Duodenal mucosa (tissue), 2 donors: ENCODE measurements at regions not wholly inside any gene's neighbourhood (a gene's known extent, or its start where the extent isn't known, plus 50 kb on each side); places are given as distances from the start of the nearest gene placed in this dataset.

Source experiments
- H3K27ac ChIP-seq: one replicate; pipeline ENCODE4 v1.7.0; 2013; ENCODE audit warnings: low read depth, low read length
- H3K27me3 ChIP-seq, 2 donors: one replicate each; pipeline ENCODE4 v1.7.0; 2013; ENCODE audit warnings: low read length in 2 of 2, control low read depth in 1 of 2; ENCODE audit not compliant: insufficient read depth in 2 of 2, control insufficient read depth in 1 of 2
- H3K36me3 ChIP-seq, 2 donors: one replicate each; pipeline ENCODE4 v1.7.0; 2013; ENCODE audit warnings: low read length in 2 of 2, control low read depth in 1 of 2; ENCODE audit not compliant: insufficient read depth in 2 of 2, control insufficient read depth in 1 of 2
- H3K4me1 ChIP-seq, 2 donors: one replicate each; pipeline ENCODE4 v1.7.0; 2013; ENCODE audit warnings: low read length in 2 of 2, control low read depth in 1 of 2; ENCODE audit not compliant: insufficient read depth in 2 of 2, control insufficient read depth in 1 of 2
- H3K4me3 ChIP-seq, 2 donors: one replicate each; pipeline ENCODE4 v1.7.0; 2013; ENCODE audit warnings: low read length in 2 of 2, low read depth in 1 of 2
- H3K9ac ChIP-seq, 2 donors: one replicate each; pipeline ENCODE4 v1.7.0; 2013; ENCODE audit warnings: low read length in 2 of 2, low read depth in 1 of 2
- H3K9me3 ChIP-seq, 2 donors: one replicate each; pipeline ENCODE4 v1.7.0; 2013; ENCODE audit warnings: low read length in 2 of 2, control low read depth in 1 of 2; ENCODE audit not compliant: control insufficient read depth in 1 of 2

DNA sequence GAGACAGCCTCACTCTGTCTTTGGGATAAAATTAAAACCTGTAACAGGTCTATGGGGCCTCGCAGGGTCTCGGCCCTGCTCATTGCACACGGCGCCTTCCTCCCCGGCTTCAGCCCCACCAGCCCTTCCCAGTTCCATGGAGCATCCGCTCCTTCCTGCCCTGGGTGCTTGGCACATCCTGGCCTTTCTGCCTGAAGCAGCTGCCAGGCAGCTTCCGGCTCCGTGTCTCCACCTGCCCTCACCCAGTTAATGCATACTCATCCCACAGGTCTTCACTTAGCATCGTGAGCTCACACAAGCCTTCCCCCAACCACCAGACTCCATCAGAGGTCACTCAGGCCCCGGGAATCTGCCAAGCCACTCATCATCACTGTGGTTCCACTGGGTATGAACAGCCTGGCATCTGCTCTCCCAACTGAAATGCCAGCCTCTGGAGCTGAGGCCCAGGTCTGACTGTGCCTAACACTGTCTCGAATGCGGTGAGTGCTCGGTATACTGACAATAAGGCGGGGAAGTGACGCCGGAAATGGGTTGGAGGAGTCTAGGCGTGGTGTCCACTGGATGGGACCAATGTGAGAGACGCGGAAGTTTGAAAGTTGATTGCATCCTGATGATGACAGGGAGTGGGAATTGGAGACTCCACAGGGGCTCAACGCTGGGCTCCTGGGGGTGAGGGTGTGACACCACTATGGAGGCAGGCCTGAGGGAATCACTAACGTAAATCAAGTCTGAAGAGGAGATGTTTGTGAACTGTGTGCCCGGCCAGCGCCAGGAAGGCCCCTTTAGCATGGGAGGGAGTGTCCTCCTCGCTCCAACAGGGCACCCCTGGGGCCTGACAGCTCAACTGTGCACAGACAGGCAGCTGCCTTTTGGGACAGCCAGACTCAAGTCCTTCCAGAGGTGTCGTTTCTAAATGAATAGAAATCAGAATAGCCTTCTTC lies 245.8 kb downstream of the TTLL2 start:
- H3K9ac ChIP-seq, result no peak overlapping the region
- no peaks in the 10 kb centered on the region for H3K36me3 ChIP-seq
- no peak overlapping the region for H3K27ac ChIP-seq
- peaks cover 7 to 14% of the 10 kb centered on the region in 2 donors for H3K4me1 ChIP-seq
- no peaks in the 10 kb centered on the region for H3K9me3 ChIP-seq
- no peaks in the 10 kb centered on the region for H3K27me3 ChIP-seq
- no peak overlapping the region for H3K4me3 ChIP-seq

GRCh38 chr6:167571550-167571949 lies 246.7 kb downstream of the TTLL2 start:
- Histone ChIP-seq H3K27ac (no peak overlapping the region), H3K9ac (no peak overlapping the region), H3K36me3 (no peaks in the 10 kb centered on the region), H3K9me3 (no peaks in the 10 kb centered on the region), H3K27me3 (no peaks in the 10 kb centered on the region), H3K4me3 (no peak overlapping the region), H3K4me1 (peaks cover 2 to 6% of the 10 kb centered on the region in 2 donors)

GRCh38 chr6:167572106-167572505 lies 247.2 kb downstream of the TTLL2 start:
- no peaks in the 10 kb centered on the region for H3K36me3 ChIP-seq
- no peak overlapping the region for H3K4me3 ChIP-seq
- H3K9ac ChIP-seq, result no peak overlapping the region
- peaks cover 0 to under 1% of the 10 kb centered on the region in 2 donors for H3K4me1 ChIP-seq
- no peaks in the 10 kb centered on the region for H3K27me3 ChIP-seq
- H3K27ac ChIP-seq, result no peak overlapping the region
- H3K9me3 ChIP-seq, result no peaks in the 10 kb centered on the region

- Histone ChIP-seq H3K9me3 (no peaks in the 10 kb centered on the region), H3K36me3 (no peaks in the 10 kb centered on the region), H3K4me3 (no peak overlapping the region), H3K9ac (no peak overlapping the region), H3K27me3 (no peaks in the 10 kb centered on the region), H3K27ac (no peak overlapping the region), H3K4me1 (no peaks in the 10 kb centered on the region)
Observed at GRCh38 chr6:167572841-167573271, 248.0 kb downstream of the TTLL2 start.

GRCh38 chr6:167573461-167574215 lies 248.8 kb downstream of the TTLL2 start:
- Histone ChIP-seq H3K4me3 (no peak overlapping the region), H3K27ac (no peak overlapping the region), H3K27me3 (no peaks in the 10 kb centered on the region), H3K9ac (no peak overlapping the region), H3K9me3 (no peaks in the 10 kb centered on the region), H3K4me1 (no peaks in the 10 kb centered on the region), H3K36me3 (no peaks in the 10 kb centered on the region)

DNA sequence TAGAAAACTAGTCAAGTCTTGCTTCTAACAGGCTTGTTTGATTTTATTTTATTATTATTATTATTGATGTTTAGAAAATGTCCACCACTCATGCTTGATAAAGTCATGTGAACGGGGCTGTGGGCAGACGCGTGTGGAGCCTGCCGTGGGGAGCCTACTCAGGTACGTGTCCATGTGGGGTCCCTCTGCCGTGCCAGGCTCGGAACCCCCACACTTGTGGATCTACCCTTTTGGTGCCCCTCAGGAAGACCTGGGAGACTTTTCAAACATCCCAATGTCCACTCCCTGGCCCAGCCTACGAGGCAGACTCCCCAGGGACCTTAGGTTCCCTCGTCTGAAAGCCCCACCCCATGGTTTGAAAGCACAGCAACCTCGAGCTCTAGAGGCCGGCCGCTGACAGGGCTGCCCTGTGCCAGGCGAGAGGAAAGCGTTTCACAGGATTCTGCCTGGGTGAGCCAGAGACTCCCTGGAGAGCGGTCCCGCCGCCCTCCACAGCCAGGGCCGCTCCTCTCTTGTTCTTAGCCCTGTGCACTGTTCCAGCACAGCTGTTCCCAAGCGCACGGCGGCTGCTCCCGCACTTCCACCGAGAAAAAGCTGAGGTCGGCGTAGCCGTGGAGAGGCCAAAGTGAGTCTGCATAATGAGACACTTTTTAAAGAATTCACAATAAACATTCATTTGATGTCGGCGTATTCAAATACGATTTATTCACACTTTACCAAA lies 249.7 kb downstream of the TTLL2 start:
- Histone ChIP-seq H3K4me3 (no peak overlapping the region), H3K27me3 (no peaks in the 10 kb centered on the region), H3K9me3 (no peaks in the 10 kb centered on the region), H3K36me3 (no peaks in the 10 kb centered on the region), H3K4me1 (no peaks in the 10 kb centered on the region), H3K9ac (no peak overlapping the region), H3K27ac (no peak overlapping the region)

- no peak overlapping the region for H3K9ac ChIP-seq
Observed at GRCh38 chr6:167575158-167575696, 250.3 kb downstream of the TTLL2 start.

GRCh38 chr6:167576050-167576741 lies 250.5 kb upstream of the AFDN start:
- no peak overlapping the region for H3K9ac ChIP-seq
- no peaks in the 10 kb centered on the region for H3K36me3 ChIP-seq
- H3K4me3 ChIP-seq, result no peak overlapping the region
- no peaks in the 10 kb centered on the region for H3K9me3 ChIP-seq
- no peaks in the 10 kb centered on the region for H3K4me1 ChIP-seq
- H3K27ac ChIP-seq, result no peak overlapping the region
- no peaks in the 10 kb centered on the region for H3K27me3 ChIP-seq

More at GRCh38 chr6:167575158-167575696, 250.3 kb downstream of the TTLL2 start:
- Histone ChIP-seq H3K36me3 (no peaks in the 10 kb centered on the region), H3K4me3 (no peak overlapping the region), H3K9me3 (no peaks in the 10 kb centered on the region), H3K27me3 (no peaks in the 10 kb centered on the region), H3K4me1 (no peaks in the 10 kb centered on the region), H3K27ac (no peak overlapping the region)

GRCh38 chr6:167576828-167577503 lies 249.7 kb upstream of the AFDN start:
- Histone ChIP-seq H3K27me3 (no peaks in the 10 kb centered on the region), H3K4me3 (no peak overlapping the region), H3K4me1 (no peaks in the 10 kb centered on the region), H3K36me3 (no peaks in the 10 kb centered on the region), H3K9me3 (no peaks in the 10 kb centered on the region), H3K9ac (no peak overlapping the region), H3K27ac (no peak overlapping the region)
